Activated CD4-positive, alpha-beta T cell treated with anti-CD3 and anti-CD28 coated beads for 36 hours (primary cell): ENCODE measurements at regions not wholly inside any gene's neighbourhood (a gene's known extent, or its start where the extent isn't known, plus 50 kb on each side); places are given as distances from the start of the nearest gene placed in this dataset.
"Not testable (repeated sequence)": the region's sequence is repeated elsewhere in the genome, so short reads cannot be mapped to it uniquely, and the experiment has no call there.

Experiments used
- ATAC-seq: fragments of 200-7000 bp; cut with Tn5 transposase; one replicate; pipeline ENCODE4 v1.10.0; 2021; ENCODE audit warnings: mild to moderate bottlenecking, moderate library complexity
- CTCF ChIA-PET: fragments of 350-600 bp; sonication (Branson Sonifier 250); formaldehyde crosslinking; loops from one replicate; lab custom pipeline; 2021; ENCODE audit warnings: antibody characterized with exemption; lab: Charles Lee
- POLR2A ChIA-PET: fragments of 350-600 bp; sonication (Branson Sonifier 250); formaldehyde crosslinking; loops from one replicate; lab custom pipeline; 2021; ENCODE audit warnings: antibody characterized with exemption, inconsistent platforms; lab: Charles Lee
- DNase-seq: peaks from one replicate; pipeline ENCODE4 v3.0.0-alpha.2; 2020
- H3K27ac Mint-ChIP-seq: one replicate; pipeline ENCODE4 v1.8.0; 2021; ENCODE audit warnings: mixed read lengths
- H3K27me3 Mint-ChIP-seq: one replicate; pipeline ENCODE4 v1.8.0; 2021; ENCODE audit warnings: mixed read lengths
- H3K36me3 Mint-ChIP-seq: one replicate; pipeline ENCODE4 v1.8.0; 2021; ENCODE audit warnings: low read depth, mixed read lengths
- H3K4me1 Mint-ChIP-seq: one replicate; pipeline ENCODE4 v1.8.0; 2021; ENCODE audit warnings: mixed read lengths
- H3K4me3 Mint-ChIP-seq: one replicate; pipeline ENCODE4 v1.8.0; 2021; ENCODE audit warnings: mild to moderate bottlenecking, moderate library complexity, mixed read lengths
- H3K9me3 Mint-ChIP-seq: one replicate; pipeline ENCODE4 v1.8.0; 2021; ENCODE audit warnings: low read depth, mixed read lengths
- intact Hi-C, 2 experiments: fragments of 100-400 bp; cut with DNase I in 1 of 2; cut with micrococcal nuclease in 1 of 2; formaldehyde crosslinking; loops; one replicate each; pipeline versions ENCODE4 v1.14.2 to v1.15.1; 2022 to 2024; cut with DNase I, micrococcal nuclease

DNA sequence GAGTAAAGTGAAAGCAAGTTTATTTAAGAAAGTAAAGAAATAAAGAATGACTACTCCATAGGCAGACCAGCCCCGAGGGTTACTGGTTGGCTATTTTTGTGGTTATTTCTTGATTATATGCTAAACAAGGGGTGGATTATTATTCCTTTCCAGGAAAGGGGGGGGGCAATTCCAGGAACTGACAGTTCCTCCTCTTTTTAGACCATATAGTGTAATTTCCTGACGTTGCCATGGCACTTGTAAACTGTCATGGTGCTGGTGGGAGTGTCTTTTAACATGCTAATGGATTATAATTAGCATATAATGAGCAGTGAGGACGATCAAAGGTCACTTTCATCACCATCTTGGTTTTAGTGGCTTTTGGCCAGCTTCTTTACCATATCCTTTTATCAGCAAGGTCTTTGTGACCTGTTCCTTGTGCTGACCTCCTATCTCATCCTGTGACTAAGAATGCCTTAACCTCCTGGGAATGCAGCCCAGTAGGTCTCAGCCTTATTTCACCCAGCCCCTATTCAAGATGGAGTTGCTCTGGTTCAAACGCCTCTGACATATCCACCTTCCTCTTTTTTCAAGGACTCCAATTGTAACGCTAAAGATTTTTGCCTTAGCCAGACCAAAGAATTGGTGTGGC lies 104.1 kb downstream of the FAM72C start:
- H3K9me3 Mint-ChIP-seq, H3K4me3 Mint-ChIP-seq, H3K36me3 Mint-ChIP-seq, POLR2A ChIA-PET, CTCF ChIA-PET, H3K27ac Mint-ChIP-seq, H3K4me1 Mint-ChIP-seq, intact Hi-C loops, ATAC-seq, H3K27me3 Mint-ChIP-seq: not testable (repeated sequence)
- DNase-seq, result peak; percentile 3

DNA sequence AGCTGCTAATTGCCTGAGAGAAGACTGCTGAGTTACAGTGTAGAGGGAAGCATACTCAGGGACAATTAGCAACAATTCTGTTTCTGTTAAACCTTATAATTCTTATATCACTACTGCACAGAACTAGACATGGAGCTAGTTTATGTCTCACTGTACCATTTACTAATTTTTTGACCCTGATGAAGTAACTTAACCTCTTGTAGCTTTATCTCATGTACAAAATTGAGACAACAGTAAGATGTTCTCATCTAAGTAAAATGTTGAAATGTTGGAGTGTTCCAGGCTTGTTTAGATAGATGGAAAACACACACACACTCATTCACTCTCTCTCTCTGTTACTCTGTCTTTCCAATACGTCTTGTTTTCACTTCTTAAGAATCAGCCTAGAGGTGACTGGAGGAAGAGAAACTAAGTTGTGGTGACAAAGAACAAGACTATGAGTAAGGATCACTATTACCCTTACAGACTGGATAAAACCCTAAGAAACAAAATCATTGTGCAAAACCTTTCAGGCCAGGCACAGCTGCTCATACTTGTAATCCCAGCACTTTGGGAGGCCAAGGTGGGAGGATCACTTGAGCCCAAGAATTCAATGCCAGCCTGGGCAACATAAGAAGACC lies 107.8 kb downstream of the FAM72C start:
- H3K4me1 Mint-ChIP-seq, H3K9me3 Mint-ChIP-seq, H3K4me3 Mint-ChIP-seq, POLR2A ChIA-PET, CTCF ChIA-PET, intact Hi-C loops, H3K27ac Mint-ChIP-seq, H3K36me3 Mint-ChIP-seq, H3K27me3 Mint-ChIP-seq: not testable (repeated sequence)
- DNase-seq (peak; percentile 20), ATAC-seq (peak; percentile 92)

DNA sequence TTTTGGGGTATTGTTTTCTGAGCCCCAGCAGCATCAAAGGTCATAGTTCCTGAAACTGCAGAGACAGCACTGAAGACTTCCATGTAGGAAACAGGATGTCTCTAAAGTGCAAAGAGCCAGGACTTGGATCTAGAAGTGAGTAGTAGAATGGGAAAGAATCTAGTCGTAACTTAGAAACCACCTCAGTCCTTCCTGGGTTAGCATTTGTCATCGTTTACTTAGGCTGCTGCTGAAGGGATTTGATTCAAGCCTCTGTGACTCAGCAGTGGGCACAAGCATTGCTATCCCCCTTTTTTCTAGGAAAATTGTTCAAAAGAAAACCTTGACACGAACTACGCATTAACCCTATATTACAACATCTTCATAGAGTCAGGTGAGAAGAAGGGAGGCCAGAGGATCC lies 109.1 kb downstream of the FAM72C start:
- intact Hi-C loops, H3K36me3 Mint-ChIP-seq, CTCF ChIA-PET, H3K4me3 Mint-ChIP-seq, H3K27me3 Mint-ChIP-seq, POLR2A ChIA-PET, DNase-seq, H3K9me3 Mint-ChIP-seq, H3K27ac Mint-ChIP-seq, H3K4me1 Mint-ChIP-seq: not testable (repeated sequence)
- peak; percentile 30 for ATAC-seq

DNA sequence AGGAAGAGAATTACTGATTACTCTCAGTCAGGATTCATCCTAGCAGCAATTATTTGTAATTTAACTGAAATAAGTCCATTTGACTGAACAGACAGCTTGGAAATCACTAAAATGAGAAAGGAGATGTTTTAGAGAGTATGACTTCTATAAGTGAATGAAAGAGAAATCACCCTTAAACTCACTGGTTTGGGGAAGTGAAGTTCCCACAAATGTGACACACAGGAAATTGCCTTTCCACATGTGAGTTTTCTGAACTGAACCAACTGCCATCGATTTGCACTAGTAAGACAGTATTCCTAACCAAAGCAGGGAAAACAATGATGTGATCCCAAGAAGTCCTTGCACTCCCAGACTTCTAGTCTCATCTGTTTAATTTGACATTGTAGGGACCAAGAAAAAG lies 110.5 kb downstream of the FAM72C start:
- intact Hi-C loops, ATAC-seq, H3K4me3 Mint-ChIP-seq, DNase-seq, H3K9me3 Mint-ChIP-seq, H3K4me1 Mint-ChIP-seq, CTCF ChIA-PET, POLR2A ChIA-PET, H3K27me3 Mint-ChIP-seq, H3K36me3 Mint-ChIP-seq, H3K27ac Mint-ChIP-seq: not testable (repeated sequence)

DNA sequence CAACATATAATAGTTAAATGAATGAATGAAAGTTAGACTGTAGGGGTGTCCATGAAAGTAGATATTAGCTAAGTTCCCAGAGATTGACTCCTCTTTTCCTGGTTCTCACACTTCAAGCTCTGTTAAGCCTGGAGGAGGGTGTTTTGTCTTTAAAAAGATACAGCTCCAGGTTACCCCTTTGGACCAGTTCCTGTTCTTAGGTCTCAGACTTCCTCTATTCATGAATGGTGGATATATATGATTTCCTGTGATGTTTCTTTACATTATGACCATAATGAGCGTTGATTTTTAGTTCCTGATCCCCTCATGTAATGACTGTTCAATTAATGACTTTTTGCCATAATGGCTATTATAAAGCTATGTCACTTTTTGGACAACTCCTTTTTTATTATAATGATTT lies 115.9 kb downstream of the FAM72C start:
- intact Hi-C loops, DNase-seq, POLR2A ChIA-PET, H3K9me3 Mint-ChIP-seq, ATAC-seq, H3K4me1 Mint-ChIP-seq, H3K27me3 Mint-ChIP-seq, H3K27ac Mint-ChIP-seq, H3K4me3 Mint-ChIP-seq, H3K36me3 Mint-ChIP-seq, CTCF ChIA-PET: not testable (repeated sequence)

DNA sequence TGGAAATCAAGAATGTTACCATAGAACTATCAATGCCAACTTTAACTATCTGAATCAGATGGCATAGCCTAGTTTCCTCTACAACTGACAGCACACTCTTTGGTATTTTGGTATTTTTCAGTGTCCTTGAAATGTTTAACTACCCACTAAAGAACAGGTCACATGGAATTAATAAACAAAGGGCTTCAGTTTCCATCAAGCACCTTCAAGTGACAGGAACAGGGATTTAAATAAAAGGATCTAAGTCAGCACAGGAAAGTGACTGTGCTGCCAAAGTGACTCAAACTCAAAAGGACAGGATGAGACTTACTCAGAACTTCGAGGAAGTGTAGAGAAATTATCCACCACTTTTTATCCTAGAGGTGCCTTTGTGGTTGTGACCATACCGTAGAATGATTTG lies 117.7 kb downstream of the FAM72C start:
- intact Hi-C loops, H3K27ac Mint-ChIP-seq, ATAC-seq, H3K27me3 Mint-ChIP-seq, H3K9me3 Mint-ChIP-seq, DNase-seq, CTCF ChIA-PET, H3K36me3 Mint-ChIP-seq, H3K4me3 Mint-ChIP-seq, H3K4me1 Mint-ChIP-seq, POLR2A ChIA-PET: not testable (repeated sequence)

DNA sequence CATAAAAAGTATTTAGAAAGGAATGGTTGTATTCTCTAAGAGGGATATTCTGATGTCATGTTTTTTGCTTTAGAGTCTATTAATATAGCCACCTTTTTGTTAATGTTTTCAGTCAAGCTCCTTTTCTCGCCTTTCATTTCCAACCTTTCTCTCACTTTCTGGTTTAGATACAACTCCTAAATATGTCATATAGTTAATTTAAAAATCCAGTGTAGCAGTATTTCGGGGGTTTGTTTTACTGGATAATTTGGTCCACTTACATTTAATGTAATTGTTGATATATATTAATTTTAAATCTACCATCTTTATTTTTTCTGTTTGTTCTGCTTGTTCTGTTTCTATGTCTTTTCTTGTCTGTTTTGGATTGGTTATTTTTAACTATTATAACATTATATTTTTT lies 121.1 kb downstream of the FAM72C start:
- DNase-seq, H3K27ac Mint-ChIP-seq, POLR2A ChIA-PET, H3K4me1 Mint-ChIP-seq, CTCF ChIA-PET, intact Hi-C loops, H3K4me3 Mint-ChIP-seq, H3K9me3 Mint-ChIP-seq, H3K36me3 Mint-ChIP-seq, H3K27me3 Mint-ChIP-seq, ATAC-seq: not testable (repeated sequence)

DNA sequence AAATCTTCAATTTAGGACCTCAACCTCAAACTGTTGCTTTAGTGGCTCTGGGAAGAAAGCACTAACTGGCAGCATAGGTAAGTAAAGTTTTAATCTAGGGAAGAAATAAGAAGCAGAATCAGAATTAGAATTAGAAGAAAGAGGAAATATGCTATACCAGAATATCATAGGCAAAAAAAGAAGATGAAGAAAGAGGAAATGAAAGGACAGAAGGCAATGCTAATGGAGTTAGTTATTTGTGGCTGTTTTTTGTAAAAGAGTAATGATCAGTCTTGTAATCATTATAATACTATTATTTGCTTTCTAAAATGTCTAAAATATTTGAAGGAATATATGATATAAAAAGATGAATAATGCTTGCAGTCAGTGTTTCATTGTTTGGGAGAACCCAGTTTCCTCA lies 122.9 kb downstream of the FAM72C start:
- ATAC-seq, DNase-seq, H3K36me3 Mint-ChIP-seq, H3K4me1 Mint-ChIP-seq, intact Hi-C loops, H3K27ac Mint-ChIP-seq, POLR2A ChIA-PET, H3K4me3 Mint-ChIP-seq, H3K9me3 Mint-ChIP-seq, CTCF ChIA-PET: not testable (repeated sequence)
- H3K27me3 Mint-ChIP-seq, result peaks cover 11% of the 10 kb centered on the region

DNA sequence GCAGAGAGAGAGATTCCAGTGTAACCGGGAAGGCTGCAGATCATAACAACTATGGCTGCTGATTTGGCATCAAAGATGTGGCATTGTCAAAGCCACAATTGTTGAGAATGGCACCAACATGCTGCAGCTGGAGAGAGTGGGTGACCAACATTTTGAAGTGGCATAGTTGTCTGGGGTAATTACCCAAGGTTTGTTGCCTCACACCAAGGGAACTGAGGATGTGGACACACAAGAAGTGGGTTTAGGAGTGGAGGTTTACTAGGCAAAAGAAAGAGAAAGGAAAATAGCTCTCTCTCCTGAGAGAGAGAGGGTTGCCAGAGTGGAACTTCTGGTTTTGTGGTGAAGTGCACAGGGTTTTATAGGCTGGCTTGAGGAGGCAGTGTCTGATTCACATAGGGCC lies 126.6 kb downstream of the FAM72C start:
- intact Hi-C loops, H3K36me3 Mint-ChIP-seq, DNase-seq, H3K4me3 Mint-ChIP-seq, ATAC-seq, H3K4me1 Mint-ChIP-seq, POLR2A ChIA-PET, H3K9me3 Mint-ChIP-seq, H3K27ac Mint-ChIP-seq, CTCF ChIA-PET: not testable (repeated sequence)
- peaks cover 11% of the 10 kb centered on the region for H3K27me3 Mint-ChIP-seq

DNA sequence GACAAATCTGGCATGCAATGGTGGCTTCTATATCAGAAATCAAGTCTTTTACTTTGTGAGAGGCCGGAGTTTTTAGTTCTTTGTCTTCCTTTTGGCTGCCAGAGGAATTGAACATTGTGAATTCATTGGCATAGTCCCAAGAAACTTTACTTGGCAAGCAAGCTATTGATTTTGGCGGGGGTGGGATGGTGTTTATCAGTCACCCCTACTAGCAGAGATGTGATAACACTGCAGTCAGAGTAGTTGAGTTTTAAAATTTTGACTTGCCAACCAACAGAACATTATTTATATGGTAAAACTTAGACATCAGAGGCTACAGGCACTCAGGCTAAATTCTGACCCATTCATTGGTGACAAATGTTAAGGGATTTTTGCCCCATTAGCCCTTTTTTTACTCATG lies 129.7 kb downstream of the FAM72C start:
- H3K27me3 Mint-ChIP-seq, result peaks cover 20% of the 10 kb centered on the region
- H3K27ac Mint-ChIP-seq, intact Hi-C loops, H3K4me3 Mint-ChIP-seq, H3K4me1 Mint-ChIP-seq, ATAC-seq, CTCF ChIA-PET, H3K36me3 Mint-ChIP-seq, DNase-seq, H3K9me3 Mint-ChIP-seq, POLR2A ChIA-PET: not testable (repeated sequence)

DNA sequence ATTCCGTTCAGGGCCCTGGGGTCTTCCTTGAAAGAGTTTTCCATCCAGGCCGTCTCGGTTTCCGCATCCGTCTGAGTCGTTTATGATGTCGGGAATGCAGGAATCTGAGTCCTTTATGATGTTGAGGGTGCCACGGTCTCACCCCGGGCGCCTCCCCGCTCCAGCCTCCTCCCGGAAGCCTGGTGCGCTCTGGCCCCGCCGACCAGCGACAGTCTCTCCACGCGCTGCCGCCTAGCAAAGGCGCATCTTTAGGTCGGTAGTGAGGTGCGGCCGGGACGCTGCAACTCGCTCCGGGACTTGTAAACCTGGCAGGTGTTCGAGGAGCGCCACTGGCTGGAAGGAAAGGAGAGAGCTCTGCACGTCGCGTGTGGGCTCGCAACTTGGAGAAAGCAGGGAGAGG lies 132.6 kb downstream of the FAM72C start:
- peaks cover 22% of the 10 kb centered on the region for H3K27me3 Mint-ChIP-seq
- H3K9me3 Mint-ChIP-seq, DNase-seq, H3K36me3 Mint-ChIP-seq, CTCF ChIA-PET, H3K4me3 Mint-ChIP-seq, POLR2A ChIA-PET, H3K27ac Mint-ChIP-seq, intact Hi-C loops, H3K4me1 Mint-ChIP-seq: not testable (repeated sequence)
- peak; percentile 78 for ATAC-seq

DNA sequence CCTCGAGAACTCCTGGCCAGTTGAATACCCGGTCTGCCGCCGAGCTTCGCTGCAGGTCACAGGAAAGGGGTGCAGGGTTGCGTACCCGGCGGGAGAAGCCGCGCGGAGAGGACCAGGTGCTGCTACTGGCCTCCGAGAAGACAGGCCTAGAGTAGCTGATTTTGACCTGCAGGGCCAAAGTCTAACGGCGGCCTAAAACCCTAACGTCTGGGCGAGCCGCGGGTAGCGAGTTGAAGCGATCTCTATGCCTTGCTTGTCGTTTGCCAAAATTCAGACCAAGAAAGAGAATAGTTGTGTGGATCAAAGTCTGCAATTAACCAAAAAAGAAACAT lies 133.2 kb downstream of the FAM72C start:
- ATAC-seq, CTCF ChIA-PET, H3K36me3 Mint-ChIP-seq, POLR2A ChIA-PET, H3K27ac Mint-ChIP-seq, DNase-seq, H3K4me1 Mint-ChIP-seq, H3K4me3 Mint-ChIP-seq, intact Hi-C loops, H3K9me3 Mint-ChIP-seq: not testable (repeated sequence)
- H3K27me3 Mint-ChIP-seq, result peaks cover 22% of the 10 kb centered on the region
